Adrenal gland (tissue), 5 donors: ENCODE measurements at regions not wholly inside any gene's neighbourhood (a gene's known extent, or its start where the extent isn't known, plus 50 kb on each side); places are given as distances from the start of the nearest gene placed in this dataset.

Source experiments
- CTCF ChIP-seq, 6 experiments: fragments of 450-650 bp in 4 of 6; fragments of 200-600 bp in 2 of 6; sonication (generic) in 1 of 6; IDR thresholded peaks; 1 replicate in 5 of 6; 2 replicates in 1 of 6; pipeline versions ENCODE4 v1.5.1 to v1.8.0; 2016 to 2021; ENCODE audit warnings: antibody characterized with exemption in 6 of 6, mild to moderate bottlenecking in 2 of 6, moderate library complexity in 1 of 6
- POLR2A ChIP-seq, 2 donors: fragments of 450-650 bp; IDR thresholded peaks; one replicate each; pipeline ENCODE4 v1.6.1; 2017; ENCODE audit warnings: antibody characterized with exemption in 2 of 2, mild to moderate bottlenecking in 2 of 2, moderate library complexity in 1 of 2
- donor health status: DM: no; HTN: no; CAD: no.

- TF ChIP-seq POLR2A (IDR thresholded peaks at IDR 0.05) (no peak), CTCF (IDR thresholded peaks at IDR 0.05) (no peak)
These were observed 283.1 kb upstream of the SSTR1 start for GRCh38 chr14:37924622-37925021.
